Endothelial cell of umbilical vein (primary cell): ENCODE measurements at regions not wholly inside any gene's neighbourhood (a gene's known extent, or its start where the extent isn't known, plus 50 kb on each side); places are given as distances from the start of the nearest gene placed in this dataset.

Experiments used
- CTCF ChIP-seq, 2 donors: IDR thresholded peaks; 1 replicate in 1 of 2; 2 replicates in 1 of 2; pipeline ENCODE4 v1.5.1; 2011; ENCODE audit warnings: low read length in 2 of 2, mild to moderate bottlenecking in 2 of 2, moderate library complexity in 2 of 2, control low read depth in 1 of 2, inconsistent platforms in 1 of 2, low read depth in 1 of 2; ENCODE audit not compliant: insufficient read depth in 1 of 2; ENCODE audit errors: extremely low read depth in 1 of 2
- EZH2 ChIP-seq: IDR thresholded peaks from 2 replicates; pipeline ENCODE4 v1.6.1; 2012; ENCODE audit warnings: borderline replicate concordance, low read depth, mild to moderate bottlenecking, moderate library complexity, low read length, inconsistent platforms; ENCODE audit not compliant: severe bottlenecking
- GATA2 ChIP-seq: IDR thresholded peaks from 2 replicates; pipeline ENCODE4 v1.7.0; 2011; ENCODE audit warnings: low read depth, mild to moderate bottlenecking, moderate library complexity, mixed read lengths, low read length; ENCODE audit not compliant: insufficient read length, insufficient read depth
- JUN ChIP-seq: IDR thresholded peaks from 2 replicates; pipeline ENCODE4 v1.6.1; 2011; ENCODE audit warnings: borderline replicate concordance, low read depth; ENCODE audit not compliant: insufficient read length, insufficient read depth
- MAX ChIP-seq: IDR thresholded peaks from 2 replicates; pipeline ENCODE4 v1.6.1; 2011; ENCODE audit not compliant: insufficient read depth, insufficient read length

- TF ChIP-seq JUN (no peak), CTCF (IDR thresholded peaks at IDR 0.05; ENCODE audit: extremely low read depth in 1 of 2, insufficient read depth in 1 of 2, low read depth in 1 of 2, low read length in 2 of 2) (no peak), MAX (no peak), EZH2 (no peak), GATA2 (no peak)
Observed at GRCh38 chr1:222057162-222057561, 315.3 kb upstream of the DUSP10 start.
